Anterior cingulate cortex (tissue), 58 donors: ENCODE measurements at regions not wholly inside any gene's neighbourhood (a gene's known extent, or its start where the extent isn't known, plus 50 kb on each side); places are given as distances from the start of the nearest gene placed in this dataset.

ENCODE experiments used
- DNase-seq, 58 donors: peaks; one replicate each; lab custom pipeline; 2025; lab: John Stamatoyannopoulos, UW

- no peak for DNase-seq
These were observed 97.6 kb downstream of the NUDT12 start for GRCh38 chr5:103464835-103465484.

GRCh38 chr5:103463261-103463660 lies 99.3 kb downstream of the NUDT12 start:
- DNase-seq: no peak

GRCh38 chr5:103461243-103461642 lies 101.3 kb downstream of the NUDT12 start:
- DNase-seq: no peak

GRCh38 chr5:103458497-103459040 lies 104.0 kb downstream of the NUDT12 start:
- DNase-seq: no peak

GRCh38 chr5:103456476-103456875 lies 106.1 kb downstream of the NUDT12 start:
- no peak for DNase-seq

- no peak for DNase-seq
These were observed 106.8 kb downstream of the NUDT12 start for GRCh38 chr5:103455796-103456195.

- DNase-seq: no peak
These were observed 107.8 kb downstream of the NUDT12 start for GRCh38 chr5:103454770-103455169.

- no peak for DNase-seq
These were observed 109.9 kb downstream of the NUDT12 start for GRCh38 chr5:103452666-103453065.

GRCh38 chr5:103452089-103452488 lies 110.5 kb downstream of the NUDT12 start:
- no peak for DNase-seq

- no peak for DNase-seq
These were observed 111.3 kb downstream of the NUDT12 start for GRCh38 chr5:103451261-103451660.

- peak in 2 of 58 donors; percentile 9 to 22 for DNase-seq
These were observed 112.1 kb downstream of the NUDT12 start for GRCh38 chr5:103450333-103451061.

GRCh38 chr5:103446813-103447212 lies 115.8 kb downstream of the NUDT12 start:
- no peak for DNase-seq

- no peak for DNase-seq
These were observed 117.1 kb downstream of the NUDT12 start for GRCh38 chr5:103445426-103446035.

- DNase-seq: no peak
These were observed 118.1 kb downstream of the NUDT12 start for GRCh38 chr5:103444333-103445038.

- no peak for DNase-seq
These were observed 119.8 kb downstream of the NUDT12 start for GRCh38 chr5:103442750-103443149.

- DNase-seq: no peak
These were observed 121.1 kb downstream of the NUDT12 start for GRCh38 chr5:103441523-103441922.

- DNase-seq: no peak
These were observed 123.6 kb downstream of the NUDT12 start for GRCh38 chr5:103439007-103439406.

GRCh38 chr5:103436656-103437055 lies 125.9 kb downstream of the NUDT12 start:
- DNase-seq: no peak

GRCh38 chr5:103436112-103436511 lies 126.5 kb downstream of the NUDT12 start:
- no peak for DNase-seq

- DNase-seq: no peak
These were observed 127.3 kb downstream of the NUDT12 start for GRCh38 chr5:103435136-103435889.
